HG03442 (cell line): ENCODE measurements at regions not wholly inside any gene's neighbourhood (a gene's known extent, or its start where the extent isn't known, plus 50 kb on each side); places are given as distances from the start of the nearest gene placed in this dataset.

Experiments
- ATAC-seq: cut with Tn5 transposase; IDR thresholded peaks from one replicate; pipeline ENCODE4 v1.9.1; 2021; ENCODE audit warnings: mild to moderate bottlenecking, moderate library complexity; ENCODE audit not compliant: unreplicated experiment

DNA sequence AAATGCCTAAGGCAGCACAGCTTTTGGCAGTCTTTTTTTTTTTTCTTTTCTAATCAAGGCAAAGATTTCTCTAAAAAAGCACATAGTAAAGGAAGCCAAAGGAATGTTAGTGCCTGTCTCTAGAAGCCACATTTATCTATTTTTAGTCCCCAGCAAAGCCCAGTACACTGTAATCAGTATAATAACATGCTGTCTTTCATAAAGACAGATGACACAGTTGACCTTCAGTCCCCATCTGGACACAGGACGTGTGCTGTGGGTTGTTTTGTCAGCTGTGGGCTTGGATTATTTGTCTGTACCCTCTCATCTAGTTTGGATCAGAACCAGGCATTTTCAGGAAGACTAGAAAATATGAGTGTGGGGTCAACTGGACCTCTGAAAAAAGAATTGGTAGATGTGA, 110.4 kb upstream of the CTNNB1 start:
- ATAC-seq: no peak

DNA sequence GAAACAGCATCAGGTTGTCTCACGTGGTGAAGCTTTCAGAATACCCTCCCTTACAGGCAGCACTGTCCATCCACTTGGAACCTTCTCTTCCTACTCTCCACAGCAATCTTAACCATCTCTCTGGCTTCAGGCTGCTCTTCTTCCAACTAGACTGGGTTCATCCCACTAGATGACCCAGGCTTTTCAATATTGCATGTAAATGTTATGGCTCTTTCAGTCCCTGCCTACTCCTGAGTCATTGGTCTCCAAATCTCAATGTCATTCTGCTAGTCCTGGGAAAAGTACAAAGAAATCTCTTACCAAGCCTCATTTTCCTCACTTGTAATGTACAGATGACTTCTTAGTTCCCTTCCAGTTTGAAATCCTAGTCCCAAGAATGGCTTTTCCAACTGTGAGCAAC, 109.7 kb upstream of the CTNNB1 start:
- ATAC-seq: no peak

DNA sequence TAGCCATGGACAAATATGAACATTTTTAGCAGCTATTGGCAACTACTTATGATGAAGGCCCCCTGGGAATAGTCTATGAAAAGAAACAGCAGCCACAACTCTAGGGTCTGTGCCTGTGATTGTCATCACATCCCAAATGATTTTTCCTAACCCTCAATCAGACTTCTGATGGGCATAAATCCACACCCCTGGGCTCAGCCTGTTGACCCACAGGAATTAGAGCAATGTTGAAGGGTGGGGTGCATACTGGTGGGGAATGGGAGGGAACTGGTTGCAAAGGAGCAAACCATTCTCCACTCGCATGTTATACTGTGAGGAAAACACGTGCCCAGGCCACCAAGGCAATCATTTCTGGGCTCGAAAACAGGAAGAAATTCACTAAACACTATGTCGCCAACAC, 106.5 kb upstream of the CTNNB1 start:
- ATAC-seq: no peak

DNA sequence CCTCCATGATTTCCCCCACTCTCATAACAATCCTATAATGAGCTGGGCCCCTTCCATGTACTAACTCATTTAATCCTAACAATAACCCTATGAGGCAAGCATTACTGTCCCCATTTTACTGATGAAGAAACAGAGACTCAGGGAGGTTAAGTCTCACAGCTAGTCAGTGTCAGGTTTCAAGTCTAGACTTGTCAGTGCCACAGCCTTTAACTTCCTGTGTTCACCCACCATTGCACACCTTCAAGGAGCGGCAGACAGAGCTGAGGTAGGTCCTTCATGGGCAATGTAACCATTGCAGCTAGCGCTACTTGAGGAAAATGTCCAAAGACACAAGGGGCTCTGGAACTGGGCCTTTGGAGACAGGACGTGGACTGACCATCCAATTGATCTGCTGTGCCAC, 105.8 kb upstream of the CTNNB1 start:
- ATAC-seq: no peak

DNA sequence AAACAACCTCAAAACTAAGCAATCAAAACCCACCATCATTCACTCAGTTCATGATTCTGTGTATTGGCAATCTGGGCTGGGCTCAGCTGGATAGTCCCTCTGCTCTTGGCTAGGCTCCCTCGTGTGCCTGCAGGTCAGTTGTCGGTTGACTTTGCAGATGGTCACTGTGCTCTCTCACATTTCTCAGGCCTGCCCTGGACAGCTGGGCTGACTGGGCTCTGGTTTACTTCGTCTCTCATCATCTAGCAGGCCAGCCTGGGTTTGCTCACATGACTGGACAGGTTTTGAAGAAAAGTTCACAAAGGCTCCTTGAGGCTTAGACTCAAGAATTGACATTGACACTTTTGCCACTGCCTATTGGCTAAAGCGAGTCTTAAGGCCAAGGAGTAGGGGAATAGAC, 105.0 kb upstream of the CTNNB1 start:
- ATAC-seq: no peak

DNA sequence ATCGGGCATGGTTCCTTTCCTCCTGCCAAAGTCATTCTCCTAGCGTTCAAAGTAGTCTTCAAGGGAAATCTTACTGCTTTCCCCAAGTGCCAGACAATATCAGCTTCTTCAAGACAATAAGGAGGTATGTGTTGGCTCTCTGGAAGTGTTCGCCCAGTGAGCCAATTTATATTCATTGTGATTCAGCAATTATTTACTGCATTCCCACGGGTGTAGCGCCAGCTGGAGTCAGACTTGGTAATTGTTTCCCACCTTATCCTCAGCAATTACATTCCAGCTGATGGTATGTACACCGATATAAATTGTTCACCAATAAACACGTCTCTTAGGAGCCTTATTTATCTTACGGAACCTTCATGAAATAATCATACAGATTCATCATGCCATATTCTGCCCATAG, 103.6 kb upstream of the CTNNB1 start:
- no peak for ATAC-seq

DNA sequence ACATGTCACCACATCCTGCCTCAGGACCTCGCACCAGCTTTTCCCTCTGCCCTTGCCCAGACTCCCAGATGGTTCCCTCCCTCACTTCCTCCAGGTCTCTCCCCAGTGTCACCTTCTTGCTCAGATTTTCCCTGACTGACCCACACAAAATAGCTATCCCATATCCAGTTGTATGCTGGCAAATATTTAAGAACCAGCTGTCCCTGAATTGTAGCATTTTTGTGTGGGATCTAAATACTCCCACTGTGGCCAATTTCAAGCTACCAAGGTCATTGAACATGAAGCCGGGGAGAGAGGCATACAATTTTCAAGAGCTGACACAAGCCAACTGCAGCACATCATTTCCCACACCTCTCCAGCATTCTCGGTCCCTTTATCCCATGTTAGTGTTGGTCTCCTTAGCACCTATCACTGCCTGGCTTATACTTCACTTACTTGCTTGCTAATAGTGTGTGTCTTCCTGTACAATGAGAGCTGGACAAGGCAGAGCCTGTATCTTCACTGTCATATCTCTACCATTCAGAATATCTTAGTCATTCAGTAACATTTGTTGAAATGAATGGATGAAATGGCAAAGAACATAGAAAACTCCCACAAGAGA, 101.3 kb upstream of the CTNNB1 start:
- ATAC-seq: no peak

DNA sequence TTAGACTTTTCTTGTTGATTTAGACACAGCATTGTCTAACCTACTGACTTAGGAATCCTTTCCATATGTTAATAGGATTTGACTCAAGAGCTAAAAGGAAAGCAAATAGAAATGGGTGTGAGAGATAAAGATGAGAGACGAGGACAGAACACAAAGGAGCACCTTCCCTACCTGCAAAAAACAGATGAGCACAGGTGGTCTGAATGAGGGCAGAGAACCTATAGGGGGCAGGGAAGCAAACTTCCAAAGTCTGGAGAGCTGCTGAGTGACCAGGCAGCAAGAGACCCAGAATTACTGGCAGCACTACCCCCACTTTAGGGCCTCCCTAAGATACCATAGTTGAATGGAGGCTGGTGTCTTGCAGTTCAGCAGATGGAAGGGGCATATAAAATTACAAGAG, 98.1 kb upstream of the CTNNB1 start:
- ATAC-seq: no peak

DNA sequence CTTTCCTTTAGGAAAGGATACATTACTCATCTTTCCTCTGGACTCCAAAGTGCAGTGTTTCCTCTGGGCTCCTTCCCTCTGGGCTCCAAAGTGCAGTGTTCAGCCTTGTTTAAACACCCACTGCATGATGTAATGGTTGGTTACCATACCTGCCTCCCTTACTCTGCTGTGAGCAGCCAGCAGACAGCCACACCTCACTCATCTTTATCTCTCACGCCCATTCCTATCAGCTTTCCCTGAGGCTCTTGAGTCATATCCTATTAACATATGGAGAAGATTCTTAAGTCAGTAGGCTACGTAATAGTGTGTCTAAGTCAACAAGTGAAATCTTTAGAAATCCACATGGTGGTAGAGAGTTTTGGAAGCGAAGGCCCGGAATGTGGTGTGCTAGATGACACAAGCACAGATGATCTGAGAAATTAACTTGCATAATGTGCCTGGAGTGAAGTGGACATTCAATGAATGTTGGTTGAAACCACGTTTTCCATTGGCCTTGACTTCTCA, 97.2 kb upstream of the CTNNB1 start:
- ATAC-seq: no peak

DNA sequence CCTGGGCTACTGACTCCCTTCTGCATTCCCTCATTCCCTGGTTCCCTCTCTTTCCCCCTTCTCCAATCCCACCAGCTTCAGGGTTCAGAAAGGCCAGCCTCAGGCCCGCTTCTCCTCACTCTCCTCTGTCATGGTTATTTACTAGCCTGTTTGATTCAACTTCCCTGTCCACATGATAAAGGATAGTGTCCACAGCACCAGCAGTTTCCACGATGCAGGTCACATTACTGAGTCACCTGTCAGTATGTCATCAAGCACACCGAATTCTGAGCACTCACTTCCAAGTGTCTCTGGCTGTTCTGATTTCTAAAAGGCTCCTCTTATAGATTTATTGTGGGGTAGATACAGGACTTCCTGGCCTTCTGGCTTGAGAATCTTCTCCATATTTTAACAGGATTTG, 96.6 kb upstream of the CTNNB1 start:
- no peak for ATAC-seq

DNA sequence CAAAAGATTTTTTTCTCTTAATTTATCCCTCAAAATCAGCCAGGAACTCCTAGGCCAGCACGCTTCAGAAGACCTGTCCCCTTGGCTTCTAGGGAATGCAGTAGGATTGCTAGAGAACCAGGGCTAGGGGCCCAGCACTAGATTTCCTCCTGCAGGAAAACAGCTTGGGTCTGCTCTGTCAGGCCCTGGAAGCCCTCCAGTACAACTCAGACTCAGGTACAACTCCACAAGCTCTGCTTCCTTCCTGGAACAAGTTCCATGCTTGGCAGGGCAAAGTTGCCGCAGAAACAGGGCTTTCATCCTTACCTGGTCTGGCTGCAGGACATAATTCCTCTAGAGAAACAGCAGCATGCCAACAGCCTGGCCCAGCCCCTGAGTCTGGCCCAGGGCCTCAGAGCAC, 96.1 kb upstream of the CTNNB1 start:
- no peak for ATAC-seq

DNA sequence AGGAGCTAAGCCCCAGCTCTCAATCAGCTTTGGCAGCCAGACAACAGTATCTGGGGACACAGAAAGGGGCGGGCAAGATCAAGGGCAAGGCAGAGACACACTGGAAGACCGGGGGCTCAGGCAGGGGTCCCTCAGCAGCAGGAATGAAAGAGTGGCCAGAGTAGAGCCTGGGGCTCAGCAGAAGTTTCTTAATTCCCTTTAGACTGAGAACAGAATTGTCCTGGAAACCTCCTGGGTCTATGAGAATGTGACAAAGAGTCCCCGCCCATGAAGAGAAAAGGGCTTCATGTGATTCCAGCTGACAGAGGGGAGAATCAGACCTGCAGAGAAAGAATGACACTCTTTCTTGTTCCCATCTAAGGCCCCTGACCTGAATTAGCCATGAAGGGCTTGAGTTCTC, 95.2 kb upstream of the CTNNB1 start:
- no peak for ATAC-seq

DNA sequence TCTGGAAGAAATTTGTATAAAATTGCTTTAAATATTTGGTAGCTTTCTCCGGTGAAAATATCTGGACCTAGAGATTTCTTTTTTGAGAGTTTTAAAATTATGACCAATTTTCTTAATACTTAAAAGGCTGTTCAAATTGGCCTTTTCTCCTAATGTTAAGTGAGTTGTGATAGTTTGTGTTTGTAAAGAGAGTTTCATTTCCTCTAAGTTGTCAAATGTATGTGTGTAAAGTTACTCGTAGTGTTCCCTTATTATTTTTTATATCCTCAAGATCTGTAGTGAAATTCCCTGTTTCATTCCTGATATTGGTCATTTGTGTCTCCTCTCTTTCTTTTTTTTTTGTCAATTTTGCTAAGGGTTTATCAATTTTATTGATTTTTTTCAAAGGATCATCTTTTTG, 92.6 kb upstream of the CTNNB1 start:
- no peak for ATAC-seq

DNA sequence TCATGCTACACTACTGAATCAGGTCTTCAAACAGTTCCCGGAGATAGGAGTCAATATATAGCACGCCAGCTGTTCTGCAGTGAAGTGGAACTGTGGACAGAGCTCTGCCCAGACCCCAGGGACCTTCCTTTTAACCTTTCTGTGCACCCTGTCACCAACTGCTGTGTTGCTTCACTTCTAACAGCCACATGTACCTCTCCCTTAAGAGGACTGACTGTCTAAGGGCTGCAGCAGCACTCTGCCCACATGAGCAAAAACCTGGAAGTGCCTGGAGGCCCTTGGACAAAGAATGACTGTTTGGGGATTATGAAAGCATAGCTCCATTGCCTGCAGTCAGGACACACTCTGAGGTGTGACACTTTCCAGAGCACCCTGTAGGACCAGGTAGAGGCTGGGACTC, 88.3 kb upstream of the CTNNB1 start:
- ATAC-seq: no peak

DNA sequence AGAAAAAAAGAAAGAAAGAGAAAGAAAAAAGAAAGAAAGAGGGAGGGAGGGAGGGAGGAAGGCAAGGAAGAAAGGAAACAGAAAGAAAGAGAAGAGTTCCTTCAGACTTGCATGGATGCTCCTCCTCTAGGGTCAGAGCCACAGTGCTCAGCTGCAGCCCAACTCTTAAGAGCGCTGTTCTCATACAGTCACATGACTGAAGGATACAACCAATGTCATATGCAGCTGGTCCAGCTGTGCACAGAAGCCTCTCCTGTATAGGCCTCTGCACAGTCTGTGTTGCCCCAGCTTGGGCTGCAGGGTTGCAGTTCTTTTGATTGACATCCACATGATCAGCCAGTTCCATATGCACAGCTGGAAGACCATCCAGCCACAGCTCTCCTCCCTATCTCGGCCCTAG, 86.8 kb upstream of the CTNNB1 start:
- ATAC-seq: no peak

DNA sequence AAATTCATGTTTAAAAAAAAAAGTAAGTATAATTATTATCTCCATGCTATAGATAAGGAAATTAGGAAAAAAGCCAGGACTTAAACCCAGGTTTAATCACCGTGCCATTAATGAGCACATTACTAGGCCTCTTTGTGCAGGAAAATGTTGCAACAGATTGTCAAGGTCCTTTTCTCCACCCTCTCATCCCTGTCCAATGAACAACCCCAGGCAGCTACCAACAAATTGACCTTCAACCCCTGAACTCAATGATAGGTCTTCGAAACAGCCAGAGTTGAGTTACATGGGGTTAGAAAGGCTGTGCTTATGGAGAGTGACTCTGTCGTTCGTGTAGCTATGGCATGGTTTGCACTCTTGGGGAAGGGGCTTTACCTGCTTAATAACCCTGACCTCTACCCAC, 84.2 kb upstream of the CTNNB1 start:
- no peak for ATAC-seq

DNA sequence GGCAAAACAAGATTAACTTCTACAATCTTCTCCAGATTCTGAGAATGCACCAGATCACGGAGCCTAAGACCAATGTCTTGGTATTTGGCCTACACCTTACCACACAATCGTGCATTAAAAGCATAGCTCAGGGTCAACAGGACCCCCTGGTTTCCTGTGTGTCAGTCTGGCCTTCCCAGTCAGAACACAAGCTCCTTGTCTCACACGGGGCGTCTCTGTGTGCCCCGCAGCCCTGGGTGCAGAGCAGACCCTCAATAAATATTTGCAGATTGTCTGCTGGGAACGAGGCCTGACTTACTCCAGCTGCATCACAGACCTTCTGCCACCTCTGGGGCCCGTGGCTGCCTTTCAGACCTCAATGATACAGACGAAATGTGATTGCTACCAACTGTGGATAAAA, 82.5 kb upstream of the CTNNB1 start:
- no peak for ATAC-seq

DNA sequence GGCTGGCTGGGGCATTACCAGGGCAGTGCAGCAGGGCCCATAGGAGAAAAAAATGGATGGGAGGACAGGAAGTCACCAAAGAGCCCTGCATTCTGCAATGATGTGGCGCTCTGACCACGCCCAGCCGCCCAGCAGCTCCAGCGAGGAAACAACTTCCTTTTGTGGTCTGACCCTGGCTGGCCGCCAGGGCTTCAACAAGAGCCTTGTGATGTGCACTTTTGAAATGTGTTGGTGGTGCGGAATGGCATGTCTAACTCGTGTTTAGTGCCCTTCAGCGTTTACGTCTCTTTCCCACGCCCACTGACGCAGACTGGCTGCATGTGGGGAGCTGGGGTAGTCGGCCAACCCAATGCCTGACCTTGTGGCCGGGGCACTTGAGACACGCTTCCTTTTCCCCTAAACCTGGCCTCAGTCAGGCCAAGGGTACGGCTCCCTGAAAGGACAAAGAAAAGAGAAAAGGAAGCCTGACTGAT, 81.9 kb upstream of the CTNNB1 start:
- peak; percentile 90 for ATAC-seq

DNA sequence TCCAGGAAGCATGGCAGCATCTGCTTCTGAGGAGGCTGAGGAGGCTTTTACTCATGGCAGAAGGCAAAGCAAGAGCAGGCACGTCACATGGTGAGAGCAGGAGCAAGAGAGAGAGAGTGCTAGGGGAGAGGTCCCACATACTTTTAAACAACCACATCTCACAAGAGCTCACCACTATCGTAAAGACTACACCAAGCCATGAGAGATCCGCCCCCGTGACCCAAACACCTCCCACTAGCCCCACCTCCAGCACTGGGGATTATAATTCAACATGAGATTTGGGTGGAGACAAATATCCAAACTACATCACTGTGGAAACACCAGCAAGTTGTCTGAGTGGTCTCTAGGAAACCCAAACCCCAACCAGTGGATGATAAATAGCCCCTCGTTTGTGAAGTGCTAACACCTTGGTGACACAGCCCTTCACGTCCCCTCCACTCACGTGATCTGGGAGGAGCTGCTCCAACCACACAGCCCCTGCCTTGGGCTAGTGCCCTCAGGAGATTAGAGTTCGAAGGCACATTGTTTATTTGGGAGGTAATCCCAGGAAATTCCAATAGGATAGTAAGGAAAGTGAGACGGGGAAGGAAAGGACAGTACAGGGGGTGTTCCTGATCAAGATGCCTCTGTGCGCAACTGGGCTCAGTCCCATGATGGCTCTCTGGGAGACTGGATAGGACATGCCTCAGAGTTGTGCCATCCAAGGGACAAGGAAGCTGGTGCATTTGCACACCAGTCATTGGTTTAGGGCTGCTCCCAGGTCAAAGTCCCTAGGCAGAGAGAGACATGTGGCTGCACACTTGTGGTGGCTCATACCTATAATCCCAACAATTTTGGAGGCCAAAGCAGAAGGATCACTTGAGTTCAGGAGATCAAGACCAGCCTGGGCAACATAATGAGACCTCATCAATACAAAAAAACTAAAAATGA, 80.6 kb upstream of the CTNNB1 start:
- ATAC-seq: no peak

DNA sequence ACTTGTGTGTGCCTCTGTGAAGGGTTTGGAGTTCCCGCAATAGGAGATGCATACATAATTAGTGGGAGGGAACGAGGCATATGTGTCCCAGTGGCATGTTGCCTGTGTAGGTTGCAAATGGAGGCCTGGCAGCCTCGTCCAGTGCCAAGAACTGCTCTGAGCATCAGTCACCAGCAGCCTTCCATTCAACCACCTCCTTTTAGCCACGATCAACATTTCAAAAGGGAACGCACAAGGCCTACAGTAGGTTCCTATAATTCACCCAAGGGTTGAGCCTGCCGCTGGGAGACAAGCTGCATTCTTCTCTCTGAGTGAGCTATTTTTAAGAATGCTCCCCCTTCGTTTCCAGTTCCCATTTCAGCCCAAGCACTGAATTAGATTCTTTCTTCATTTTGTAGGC, 78.8 kb upstream of the CTNNB1 start:
- ATAC-seq: no peak

DNA sequence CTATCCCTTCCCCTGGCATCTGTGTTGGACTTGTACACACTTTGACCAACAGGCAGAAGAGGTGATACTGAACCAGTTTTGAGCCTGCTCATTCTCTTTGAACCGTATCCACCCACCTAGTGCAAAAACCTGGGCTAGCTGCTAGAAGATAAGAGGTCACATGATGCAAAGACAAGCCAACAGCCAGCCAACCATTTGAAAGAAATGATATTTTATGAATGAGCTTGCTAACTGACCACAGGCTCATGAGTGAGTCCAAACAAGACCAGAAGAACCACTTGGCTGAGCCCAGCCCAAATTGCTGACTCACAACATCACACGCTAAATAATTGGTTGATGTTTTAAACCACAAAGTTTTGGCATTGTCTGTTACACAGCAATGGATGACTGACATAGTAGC, 74.0 kb upstream of the CTNNB1 start:
- ATAC-seq: no peak

DNA sequence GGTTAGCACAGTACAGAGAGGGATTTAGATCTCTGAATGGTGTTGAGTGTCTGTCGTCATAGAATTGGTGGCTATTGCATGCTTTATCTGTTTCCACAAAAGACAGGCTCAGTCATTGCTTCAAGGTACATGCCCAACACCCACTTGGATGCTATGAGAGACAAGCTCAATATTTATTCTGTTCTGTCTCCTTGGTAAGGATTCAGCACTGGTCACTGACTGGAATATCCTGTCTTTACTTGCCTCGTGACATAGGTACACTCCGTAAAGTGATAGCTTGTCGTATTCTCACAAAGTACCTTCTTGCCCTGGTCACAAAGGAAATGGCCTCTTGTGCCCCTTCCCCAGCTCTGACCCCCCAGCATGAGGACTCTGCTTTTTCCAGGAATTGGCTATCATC, 72.8 kb upstream of the CTNNB1 start:
- no peak for ATAC-seq
